ENCODE measurements at regions not wholly inside any gene's neighbourhood (a gene's known extent, or its start where the extent isn't known, plus 50 kb on each side); places are given as distances from the start of the nearest gene placed in this dataset.
"Not testable (repeated sequence)": the region's sequence is repeated elsewhere in the genome, so short reads cannot be mapped to it uniquely, and the experiment has no call there.

DNA sequence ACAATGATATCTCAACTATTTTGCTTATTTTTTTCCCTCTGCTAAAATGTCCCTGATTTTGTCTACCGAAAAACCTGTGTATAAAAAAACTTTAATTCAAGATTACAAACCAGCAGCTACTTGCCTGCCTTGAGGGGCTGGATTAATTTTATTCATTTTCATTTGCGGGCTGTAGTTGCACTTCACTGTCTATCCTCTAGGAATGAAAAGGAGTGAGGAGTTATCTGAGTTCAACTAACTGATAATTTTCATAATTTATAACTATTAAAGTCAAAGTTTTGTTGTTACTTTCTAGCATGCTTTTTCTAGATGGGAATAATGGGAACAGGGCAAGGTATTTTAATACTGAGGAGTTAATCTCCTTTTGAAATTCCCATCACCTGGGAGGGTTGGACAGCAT lies 50.3 kb upstream of the AGTPBP1 start:
- H3K27me3 ChIP-seq (ENCODE audit: insufficient read depth, low read length); H3K4me1 ChIP-seq (ENCODE audit: insufficient read depth, low read length); H2AFZ ChIP-seq (ENCODE audit: low read depth, low read length); H3K36me3 ChIP-seq (ENCODE audit: insufficient read depth, low read length); H3K4me3 ChIP-seq (ENCODE audit: low read length); H3K9me3 ChIP-seq (ENCODE audit: low read length): not testable (repeated sequence)

DNA sequence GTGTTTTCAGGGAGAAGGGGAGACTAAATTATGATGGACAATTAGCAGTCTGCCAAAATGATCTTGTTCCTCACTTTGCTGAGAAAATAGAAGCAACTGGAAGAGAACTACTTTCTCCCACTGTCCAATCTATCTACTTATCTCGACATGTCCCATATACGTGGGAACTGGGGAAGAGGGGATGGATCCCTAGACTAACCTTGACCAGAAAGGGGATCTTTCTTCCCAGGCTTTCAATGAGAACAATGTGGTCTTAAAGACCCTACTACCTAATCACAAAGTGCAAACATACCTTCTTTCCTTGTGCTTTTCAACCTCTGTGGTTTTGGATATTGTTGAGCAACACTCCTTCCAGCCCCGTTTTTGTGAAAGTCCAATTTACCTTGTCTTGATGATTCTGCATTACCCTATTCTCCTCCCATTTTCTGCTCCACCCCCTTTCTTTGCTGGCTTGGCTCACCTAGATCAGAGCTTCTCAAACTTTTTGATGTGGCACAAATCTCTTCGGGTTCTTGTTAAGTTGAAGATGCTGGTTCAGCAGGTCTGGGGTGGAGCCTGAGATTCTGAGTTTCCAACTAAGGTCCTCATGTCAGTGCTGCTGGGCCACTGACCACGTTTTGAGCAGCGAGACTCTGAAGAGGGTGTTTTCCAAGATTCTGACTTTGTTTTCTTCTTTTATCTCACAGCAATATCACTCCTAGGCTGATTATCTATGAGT lies 61.4 kb upstream of the AGTPBP1 start:
- not testable (repeated sequence) for H2AFZ ChIP-seq (ENCODE audit: low read depth, low read length); H3K4me1 ChIP-seq (ENCODE audit: insufficient read depth, low read length); H3K9me3 ChIP-seq (ENCODE audit: low read length); H3K4me3 ChIP-seq (ENCODE audit: low read length); H3K27me3 ChIP-seq (ENCODE audit: insufficient read depth, low read length); H3K36me3 ChIP-seq (ENCODE audit: insufficient read depth, low read length)

- Histone ChIP-seq H3K36me3 (ENCODE audit: insufficient read depth, low read length) (peaks cover 15% of the 10 kb centered on the region), H2AFZ (ENCODE audit: low read depth, low read length) (peak overlapping the region; percentile 54), H3K4me3 (ENCODE audit: low read length) (peak overlapping the region; percentile 93)
- not testable (repeated sequence) for H3K9me3 ChIP-seq (ENCODE audit: low read length); H3K4me1 ChIP-seq (ENCODE audit: insufficient read depth, low read length); H3K27me3 ChIP-seq (ENCODE audit: insufficient read depth, low read length)
Observed at GRCh38 chr9:85804847-85805133, 63.0 kb upstream of the AGTPBP1 start.

GRCh38 chr9:85805134-85806005 lies 63.6 kb upstream of the AGTPBP1 start:
- not testable (repeated sequence) for H3K9me3 ChIP-seq (ENCODE audit: low read length)
- peak overlapping the region; percentile 77 for H2AFZ ChIP-seq (ENCODE audit: low read depth, low read length)

GRCh38 chr9:85808329-85808728 lies 66.6 kb upstream of the AGTPBP1 start:
- H3K4me1 ChIP-seq (ENCODE audit: insufficient read depth, low read length); H2AFZ ChIP-seq (ENCODE audit: low read depth, low read length); H3K9me3 ChIP-seq (ENCODE audit: low read length); H3K27me3 ChIP-seq (ENCODE audit: insufficient read depth, low read length); H3K4me3 ChIP-seq (ENCODE audit: low read length): not testable (repeated sequence)
- peaks cover 15% of the 10 kb centered on the region for H3K36me3 ChIP-seq (ENCODE audit: insufficient read depth, low read length)

More at GRCh38 chr9:85805134-85806005, 63.6 kb upstream of the AGTPBP1 start:
- H3K4me3 ChIP-seq (ENCODE audit: low read length): peak overlapping the region; percentile 93
- not testable (repeated sequence) for H3K27me3 ChIP-seq (ENCODE audit: insufficient read depth, low read length); H3K4me1 ChIP-seq (ENCODE audit: insufficient read depth, low read length)
- H3K36me3 ChIP-seq (ENCODE audit: insufficient read depth, low read length): peaks cover 15% of the 10 kb centered on the region

GRCh38 chr9:85813388-85813787 lies 71.6 kb upstream of the AGTPBP1 start:
- not testable (repeated sequence) for H3K9me3 ChIP-seq (ENCODE audit: low read length); H2AFZ ChIP-seq (ENCODE audit: low read depth, low read length); H3K4me1 ChIP-seq (ENCODE audit: insufficient read depth, low read length); H3K27me3 ChIP-seq (ENCODE audit: insufficient read depth, low read length); H3K36me3 ChIP-seq (ENCODE audit: insufficient read depth, low read length); H3K4me3 ChIP-seq (ENCODE audit: low read length)

DNA sequence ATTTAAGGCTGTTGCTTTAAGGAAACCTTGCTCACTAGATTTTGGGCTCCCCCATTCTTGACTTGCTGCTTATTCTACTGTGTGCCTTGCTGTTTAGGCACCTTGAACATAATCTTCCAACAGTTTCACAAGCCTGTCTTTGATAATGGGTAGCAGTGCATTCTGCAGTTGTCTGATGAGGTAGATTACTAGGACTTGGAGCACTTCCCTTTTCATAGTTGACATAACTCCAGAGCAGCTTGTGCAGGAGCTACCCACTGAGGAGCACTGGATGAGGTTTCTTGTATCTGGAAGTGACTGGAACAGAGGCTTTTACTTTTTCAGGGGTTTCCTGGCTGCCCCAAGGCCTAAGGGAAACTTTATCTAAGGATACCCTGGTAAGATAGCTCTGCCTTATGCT lies 73.0 kb upstream of the AGTPBP1 start:
- not testable (repeated sequence) for H3K4me1 ChIP-seq (ENCODE audit: insufficient read depth, low read length); H2AFZ ChIP-seq (ENCODE audit: low read depth, low read length); H3K9me3 ChIP-seq (ENCODE audit: low read length); H3K36me3 ChIP-seq (ENCODE audit: insufficient read depth, low read length); H3K27me3 ChIP-seq (ENCODE audit: insufficient read depth, low read length); H3K4me3 ChIP-seq (ENCODE audit: low read length)

GRCh38 chr9:85818971-85819370 lies 77.2 kb upstream of the AGTPBP1 start:
- H3K4me1 ChIP-seq (ENCODE audit: insufficient read depth, low read length); H2AFZ ChIP-seq (ENCODE audit: low read depth, low read length): not testable (repeated sequence)

GRCh38 chr9:85820598-85820997 lies 78.8 kb upstream of the AGTPBP1 start:
- H3K4me1 ChIP-seq (ENCODE audit: insufficient read depth, low read length); H3K4me3 ChIP-seq (ENCODE audit: low read length); H3K9me3 ChIP-seq (ENCODE audit: low read length); H3K27me3 ChIP-seq (ENCODE audit: insufficient read depth, low read length); H3K36me3 ChIP-seq (ENCODE audit: insufficient read depth, low read length); H2AFZ ChIP-seq (ENCODE audit: low read depth, low read length): not testable (repeated sequence)

More at GRCh38 chr9:85818971-85819370, 77.2 kb upstream of the AGTPBP1 start:
- H3K9me3 ChIP-seq (ENCODE audit: low read length); H3K4me3 ChIP-seq (ENCODE audit: low read length); H3K27me3 ChIP-seq (ENCODE audit: insufficient read depth, low read length); H3K36me3 ChIP-seq (ENCODE audit: insufficient read depth, low read length): not testable (repeated sequence)

- not testable (repeated sequence) for H3K4me3 ChIP-seq (ENCODE audit: low read length); H2AFZ ChIP-seq (ENCODE audit: low read depth, low read length); H3K27me3 ChIP-seq (ENCODE audit: insufficient read depth, low read length); H3K4me1 ChIP-seq (ENCODE audit: insufficient read depth, low read length); H3K9me3 ChIP-seq (ENCODE audit: low read length); H3K36me3 ChIP-seq (ENCODE audit: insufficient read depth, low read length)
Observed at GRCh38 chr9:85824949-85825348, 83.2 kb upstream of the AGTPBP1 start.

GRCh38 chr9:85834591-85834990 lies 92.8 kb upstream of the AGTPBP1 start:
- not testable (repeated sequence) for H2AFZ ChIP-seq (ENCODE audit: low read depth, low read length); H3K36me3 ChIP-seq (ENCODE audit: insufficient read depth, low read length); H3K9me3 ChIP-seq (ENCODE audit: low read length); H3K4me1 ChIP-seq (ENCODE audit: insufficient read depth, low read length); H3K4me3 ChIP-seq (ENCODE audit: low read length); H3K27me3 ChIP-seq (ENCODE audit: insufficient read depth, low read length)

DNA sequence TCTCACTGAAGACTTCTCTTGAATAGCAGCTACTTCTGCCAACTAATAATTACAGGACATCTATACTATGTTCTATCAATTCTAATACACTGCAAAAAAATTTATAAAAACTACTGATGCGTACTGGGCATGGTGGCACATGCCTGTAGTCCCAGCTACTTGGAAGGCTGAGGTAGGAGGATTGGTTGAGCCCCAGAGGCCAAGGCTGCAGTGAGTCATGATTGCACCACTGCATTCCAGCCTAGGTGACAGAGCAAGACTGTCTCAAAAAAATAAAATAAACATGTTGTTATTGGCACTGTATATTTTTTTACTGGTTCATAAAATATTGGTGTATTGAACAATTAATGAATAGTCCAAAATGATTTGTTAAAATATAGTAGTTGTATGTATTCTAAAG lies 97.0 kb upstream of the NAA35 start:
- not testable (repeated sequence) for H2AFZ ChIP-seq (ENCODE audit: low read depth, low read length); H3K27me3 ChIP-seq (ENCODE audit: insufficient read depth, low read length); H3K4me1 ChIP-seq (ENCODE audit: insufficient read depth, low read length); H3K4me3 ChIP-seq (ENCODE audit: low read length); H3K9me3 ChIP-seq (ENCODE audit: low read length)
- peaks cover 21% of the 10 kb centered on the region for H3K36me3 ChIP-seq (ENCODE audit: insufficient read depth, low read length)

GRCh38 chr9:85847782-85848181 lies 93.2 kb upstream of the NAA35 start:
- H3K27me3 ChIP-seq (ENCODE audit: insufficient read depth, low read length); H2AFZ ChIP-seq (ENCODE audit: low read depth, low read length); H3K4me1 ChIP-seq (ENCODE audit: insufficient read depth, low read length); H3K9me3 ChIP-seq (ENCODE audit: low read length); H3K4me3 ChIP-seq (ENCODE audit: low read length): not testable (repeated sequence)
- peaks cover 15% of the 10 kb centered on the region for H3K36me3 ChIP-seq (ENCODE audit: insufficient read depth, low read length)
